ENCODE measurements at regions not wholly inside any gene's neighbourhood (a gene's known extent, or its start where the extent isn't known, plus 50 kb on each side); places are given as distances from the start of the nearest gene placed in this dataset.
A peak's percentile ranks its signal among the peaks of the same experiment; 100 is the strongest.
"Not testable (repeated sequence)": the region's sequence is repeated elsewhere in the genome, so short reads cannot be mapped to it uniquely, and the experiment has no call there.

DNA sequence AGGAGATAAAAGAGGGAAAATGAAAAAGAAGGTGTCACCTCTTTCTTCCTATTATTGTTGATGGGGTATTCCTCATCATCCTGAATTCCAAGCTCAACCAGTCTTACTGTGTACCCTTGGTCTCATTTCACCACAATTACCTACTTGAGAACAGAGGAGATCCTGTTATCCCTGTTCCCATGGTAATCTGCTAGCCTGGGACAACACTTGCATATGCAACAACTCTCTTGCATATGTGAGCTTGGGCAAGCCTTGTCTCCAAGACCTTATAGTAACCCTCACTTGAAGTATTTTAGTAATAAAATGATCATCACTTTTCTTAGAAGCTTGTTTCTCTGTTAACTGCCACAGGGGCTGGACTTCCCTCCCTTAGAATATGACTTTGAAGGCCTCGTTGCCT lies 253.7 kb downstream of the NAP1L3 start:
- intact Hi-C loops (cut with DNase I) = no loop called here
- no peaks in the 10 kb centered on the region for H3K36me3 ChIP-seq (ENCODE audit: control insufficient read depth in 1 of 2, insufficient read depth in 2 of 2, low read length in 1 of 2)
- DNase-seq = no peak
- no peaks in the 10 kb centered on the region for H3K9me3 ChIP-seq (ENCODE audit: control insufficient read depth, low read length)
- ATAC-seq (ENCODE audit: low FRiP score) = no peak
- H3K4me3 ChIP-seq (ENCODE audit: low read length in 2 of 2) = no peak overlapping the region
- no peaks in the 10 kb centered on the region for H3K27me3 ChIP-seq (ENCODE audit: control insufficient read depth in 1 of 2, insufficient read depth in 2 of 2, low read length in 1 of 2)
- H3K4me1 ChIP-seq (ENCODE audit: control insufficient read depth in 1 of 2, insufficient read depth in 2 of 2, low read length in 2 of 2) = peaks cover 2 to 6% of the 10 kb centered on the region in 2 donors
- 13 to 26% methylated on average over 1 of the region's 1 CpG for WGBS, 2 donors
- no peak overlapping the region for H3K27ac ChIP-seq (ENCODE audit: low read depth in 1 of 2, low read length in 2 of 2)

DNA sequence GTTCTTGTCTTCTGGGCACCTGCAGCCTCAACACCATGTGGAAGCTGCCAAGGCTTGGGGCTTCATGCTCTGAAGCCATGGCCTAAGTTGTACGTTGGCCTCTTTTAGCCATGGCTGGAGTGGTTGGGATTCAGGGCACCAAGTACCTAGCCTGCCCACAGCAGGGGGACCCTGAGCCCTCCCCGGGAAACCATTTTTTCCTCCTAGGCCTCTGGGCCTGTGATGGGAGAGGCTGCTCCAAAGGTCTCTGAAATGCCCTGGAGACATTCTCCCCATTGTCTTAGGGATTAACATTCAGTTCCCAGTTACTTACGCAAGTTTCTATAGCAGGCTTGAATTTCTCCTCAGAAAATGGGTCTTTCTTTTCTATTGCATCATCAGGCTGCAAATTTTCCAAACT lies 269.3 kb downstream of the NAP1L3 start:
- H3K36me3 ChIP-seq (ENCODE audit: control insufficient read depth in 1 of 2, insufficient read depth in 2 of 2, low read length in 1 of 2) = no peaks in the 10 kb centered on the region
- no peaks in the 10 kb centered on the region for H3K27me3 ChIP-seq (ENCODE audit: control insufficient read depth in 1 of 2, insufficient read depth in 2 of 2, low read length in 1 of 2)
- intact Hi-C loops (cut with DNase I) = no loop called here
- WGBS, 2 donors = 85 to 89% methylated on average over 3 of the region's 3 CpGs
- no peak for ATAC-seq (ENCODE audit: low FRiP score)
- H3K4me1 ChIP-seq (ENCODE audit: control insufficient read depth in 1 of 2, insufficient read depth in 2 of 2, low read length in 2 of 2) = no peaks in the 10 kb centered on the region
- no peak overlapping the region for H3K27ac ChIP-seq (ENCODE audit: low read depth in 1 of 2, low read length in 2 of 2)
- no peaks in the 10 kb centered on the region for H3K9me3 ChIP-seq (ENCODE audit: control insufficient read depth, low read length)
- no peak overlapping the region for H3K4me3 ChIP-seq (ENCODE audit: low read length in 2 of 2)
- DNase-seq = no peak

DNA sequence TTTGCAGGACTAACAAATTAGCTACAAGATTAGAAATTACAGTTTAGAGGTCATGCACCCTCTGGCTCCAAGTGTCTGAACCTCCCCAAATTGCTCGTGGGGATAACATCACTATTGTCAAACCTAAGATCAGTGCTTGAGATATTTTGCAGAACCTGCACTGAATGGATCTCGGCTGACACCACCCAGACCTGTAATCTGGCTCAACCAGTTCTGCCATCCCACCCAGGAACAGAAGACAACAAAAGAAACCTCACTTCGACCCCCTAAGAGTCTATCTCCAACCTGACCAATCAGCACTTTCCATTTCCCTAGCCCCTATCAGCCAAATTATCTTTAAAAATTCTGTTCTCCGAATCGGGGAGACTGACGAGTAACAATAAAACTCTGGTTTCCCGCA lies 318.7 kb downstream of the NAP1L3 start:
- Histone ChIP-seq H3K36me3 (ENCODE audit: control insufficient read depth in 1 of 2, insufficient read depth in 2 of 2, low read length in 1 of 2) (no peaks in the 10 kb centered on the region), H3K27me3 (ENCODE audit: control insufficient read depth in 1 of 2, insufficient read depth in 2 of 2, low read length in 1 of 2) (no peaks in the 10 kb centered on the region), H3K9me3 (ENCODE audit: control insufficient read depth, low read length) (no peaks in the 10 kb centered on the region), H3K4me3 (ENCODE audit: low read length in 2 of 2) (no peak overlapping the region), H3K4me1 (ENCODE audit: control insufficient read depth in 1 of 2, insufficient read depth in 2 of 2, low read length in 2 of 2) (no peaks in the 10 kb centered on the region), H3K27ac (ENCODE audit: low read depth in 1 of 2, low read length in 2 of 2) (no peak overlapping the region)
- intact Hi-C loops (cut with DNase I) = no loop called here
- ATAC-seq (ENCODE audit: low FRiP score) (no peak), DNase-seq (no peak)
- 49 to 59% methylated on average over 7 of the region's 7 CpGs for WGBS, 2 donors

DNA sequence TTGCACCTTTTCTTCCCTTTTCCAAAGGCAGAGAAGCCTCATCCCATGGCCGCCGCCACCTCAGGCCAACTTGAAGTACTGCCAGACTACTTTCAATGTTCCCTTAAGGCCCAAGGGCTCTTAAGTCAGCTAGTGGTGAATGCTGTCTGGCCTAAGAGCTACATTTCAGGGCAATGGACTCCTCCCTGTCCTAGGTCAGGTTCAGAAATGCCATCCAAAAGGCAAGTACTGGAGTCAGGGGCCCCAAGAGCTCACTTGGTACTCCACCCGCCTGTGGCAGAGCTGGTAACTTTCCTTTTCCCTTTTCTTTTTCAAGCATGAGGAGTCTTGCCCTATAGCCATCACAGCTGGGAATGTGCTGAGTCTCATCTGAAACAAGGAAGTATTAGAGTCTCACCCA lies 327.1 kb downstream of the NAP1L3 start:
- H3K9me3 ChIP-seq (ENCODE audit: control insufficient read depth, low read length) = no peaks in the 10 kb centered on the region
- no peaks in the 10 kb centered on the region for H3K4me1 ChIP-seq (ENCODE audit: control insufficient read depth in 1 of 2, insufficient read depth in 2 of 2, low read length in 2 of 2)
- intact Hi-C loops (cut with DNase I) = no loop called here
- DNase-seq = no peak
- WGBS, 2 donors = 61 to 79% methylated on average over 3 of the region's 3 CpGs
- no peak overlapping the region for H3K27ac ChIP-seq (ENCODE audit: low read depth in 1 of 2, low read length in 2 of 2)
- no peaks in the 10 kb centered on the region for H3K36me3 ChIP-seq (ENCODE audit: control insufficient read depth in 1 of 2, insufficient read depth in 2 of 2, low read length in 1 of 2)
- H3K27me3 ChIP-seq (ENCODE audit: control insufficient read depth in 1 of 2, insufficient read depth in 2 of 2, low read length in 1 of 2) = no peaks in the 10 kb centered on the region
- no peak for ATAC-seq (ENCODE audit: low FRiP score)
- H3K4me3 ChIP-seq (ENCODE audit: low read length in 2 of 2) = no peak overlapping the region

DNA sequence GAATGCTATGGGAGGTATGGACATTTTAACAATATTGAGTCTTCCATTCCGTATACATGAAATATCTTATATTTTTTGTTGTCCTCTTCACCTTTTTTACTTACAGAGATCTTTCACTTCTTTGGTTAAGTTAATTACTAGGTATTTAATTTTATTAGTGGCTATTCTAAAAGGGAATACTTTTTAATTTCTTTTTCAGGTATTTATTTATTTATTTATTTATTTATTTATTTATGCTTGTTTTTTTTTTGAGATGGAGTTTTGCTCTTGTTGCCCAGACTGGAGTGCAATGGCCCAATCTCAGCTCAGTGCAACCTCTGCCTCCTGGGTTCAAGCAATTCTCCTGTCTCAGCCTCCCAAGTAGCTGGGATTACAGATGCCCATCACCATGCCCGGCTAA lies 329.1 kb downstream of the NAP1L3 start:
- ATAC-seq (ENCODE audit: low FRiP score); DNase-seq; H3K27me3 ChIP-seq (ENCODE audit: control insufficient read depth in 1 of 2, insufficient read depth in 2 of 2, low read length in 1 of 2); H3K36me3 ChIP-seq (ENCODE audit: control insufficient read depth in 1 of 2, insufficient read depth in 2 of 2, low read length in 1 of 2); H3K27ac ChIP-seq (ENCODE audit: low read depth in 1 of 2, low read length in 2 of 2); H3K9me3 ChIP-seq (ENCODE audit: control insufficient read depth, low read length); intact Hi-C loops (cut with DNase I); H3K4me3 ChIP-seq (ENCODE audit: low read length in 2 of 2); H3K4me1 ChIP-seq (ENCODE audit: control insufficient read depth in 1 of 2, insufficient read depth in 2 of 2, low read length in 2 of 2): not testable (repeated sequence)
- WGBS, 2 donors = 83 to 86% methylated on average over 2 of the region's 2 CpGs

DNA sequence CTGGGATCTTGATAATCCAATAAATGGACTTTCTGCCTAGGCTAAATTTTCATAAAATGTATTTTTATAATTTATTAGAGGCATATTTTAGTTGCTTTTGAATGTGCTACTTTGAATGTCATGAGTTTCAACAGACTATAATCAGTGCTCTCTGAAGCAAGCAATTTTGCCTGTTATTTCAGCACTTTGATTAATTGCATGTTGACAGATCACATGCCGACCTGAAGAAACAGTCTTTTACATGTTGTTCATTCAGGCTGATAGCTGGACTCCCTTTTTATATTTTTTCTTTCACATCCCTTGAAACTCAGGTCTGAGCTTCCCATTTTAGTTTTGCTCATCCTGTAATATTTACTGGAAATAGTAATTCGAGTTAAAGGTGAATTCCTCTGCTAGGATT lies 341.0 kb downstream of the NAP1L3 start:
- DNase-seq (no peak), ATAC-seq (ENCODE audit: low FRiP score) (no peak)
- Histone ChIP-seq H3K27me3 (ENCODE audit: control insufficient read depth in 1 of 2, insufficient read depth in 2 of 2, low read length in 1 of 2) (no peaks in the 10 kb centered on the region), H3K36me3 (ENCODE audit: control insufficient read depth in 1 of 2, insufficient read depth in 2 of 2, low read length in 1 of 2) (no peaks in the 10 kb centered on the region), H3K27ac (ENCODE audit: low read depth in 1 of 2, low read length in 2 of 2) (no peak overlapping the region), H3K4me1 (ENCODE audit: control insufficient read depth in 1 of 2, insufficient read depth in 2 of 2, low read length in 2 of 2) (no peaks in the 10 kb centered on the region), H3K9me3 (ENCODE audit: control insufficient read depth, low read length) (no peaks in the 10 kb centered on the region), H3K4me3 (ENCODE audit: low read length in 2 of 2) (no peak overlapping the region)
- 2 to 26% methylated on average over 2 of the region's 2 CpGs for WGBS, 2 donors
- intact Hi-C loops (cut with DNase I) = no loop called here

DNA sequence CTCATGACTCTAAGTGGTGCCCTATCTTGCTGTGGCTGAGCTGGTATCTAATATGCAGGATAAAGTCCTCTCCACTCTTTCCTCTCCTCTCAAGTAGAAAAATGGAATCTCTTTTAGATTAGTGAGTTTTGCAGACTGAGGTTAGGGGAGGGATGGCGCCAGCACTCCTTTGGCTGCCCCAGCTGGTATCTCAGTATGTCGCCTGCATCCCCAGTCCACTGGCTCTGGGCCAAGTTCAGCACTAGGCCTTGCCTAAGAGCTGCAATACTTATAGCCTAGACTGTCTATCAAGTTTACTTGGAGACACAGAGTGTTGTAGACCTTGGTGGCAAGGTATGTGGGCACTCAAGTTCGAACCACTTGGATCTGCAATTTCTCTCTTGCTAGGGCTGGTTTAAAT lies 351.3 kb downstream of the NAP1L3 start:
- WGBS, 2 donors = 67 to 69% methylated on average over 3 of the region's 3 CpGs
- no peaks in the 10 kb centered on the region for H3K9me3 ChIP-seq (ENCODE audit: control insufficient read depth, low read length)
- no peaks in the 10 kb centered on the region for H3K27me3 ChIP-seq (ENCODE audit: control insufficient read depth in 1 of 2, insufficient read depth in 2 of 2, low read length in 1 of 2)
- intact Hi-C loops (cut with DNase I) = no loop called here
- no peak overlapping the region for H3K27ac ChIP-seq (ENCODE audit: low read depth in 1 of 2, low read length in 2 of 2)
- no peaks in the 10 kb centered on the region for H3K4me1 ChIP-seq (ENCODE audit: control insufficient read depth in 1 of 2, insufficient read depth in 2 of 2, low read length in 2 of 2)
- no peaks in the 10 kb centered on the region for H3K36me3 ChIP-seq (ENCODE audit: control insufficient read depth in 1 of 2, insufficient read depth in 2 of 2, low read length in 1 of 2)
- DNase-seq (peak in 1 of 2 donors; percentile 18), ATAC-seq (ENCODE audit: low FRiP score) (no peak)
- H3K4me3 ChIP-seq (ENCODE audit: low read length in 2 of 2) = no peak overlapping the region

DNA sequence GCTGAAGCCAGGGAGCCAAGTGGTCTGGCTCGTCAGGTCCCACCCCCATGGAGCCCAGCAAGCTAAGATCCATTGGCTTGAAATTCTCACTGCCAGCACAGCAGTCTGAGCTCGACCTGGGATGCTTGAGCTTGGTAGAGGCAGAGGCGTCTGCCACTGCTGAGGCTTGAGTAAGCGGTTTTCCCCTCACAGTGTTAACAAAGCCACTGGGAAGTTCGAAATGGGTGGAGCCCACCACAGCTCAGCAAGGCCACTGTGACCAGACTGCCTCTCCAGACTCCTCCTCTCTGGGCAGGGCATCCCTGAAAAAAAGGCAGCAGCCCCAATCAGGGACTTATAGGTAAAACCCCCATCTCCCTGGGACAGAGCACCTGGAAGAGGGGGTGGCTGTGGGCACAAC lies 353.8 kb downstream of the NAP1L3 start:
- Histone ChIP-seq H3K4me1 (ENCODE audit: control insufficient read depth in 1 of 2, insufficient read depth in 2 of 2, low read length in 2 of 2) (no peaks in the 10 kb centered on the region), H3K36me3 (ENCODE audit: control insufficient read depth in 1 of 2, insufficient read depth in 2 of 2, low read length in 1 of 2) (no peaks in the 10 kb centered on the region), H3K4me3 (ENCODE audit: low read length in 2 of 2) (no peak overlapping the region), H3K27me3 (ENCODE audit: control insufficient read depth in 1 of 2, insufficient read depth in 2 of 2, low read length in 1 of 2) (no peaks in the 10 kb centered on the region), H3K9me3 (ENCODE audit: control insufficient read depth, low read length) (no peaks in the 10 kb centered on the region), H3K27ac (ENCODE audit: low read depth in 1 of 2, low read length in 2 of 2) (no peak overlapping the region)
- WGBS, 2 donors = 51 to 57% methylated on average over 5 of the region's 5 CpGs
- intact Hi-C loops (cut with DNase I) = no loop called here
- ATAC-seq (ENCODE audit: low FRiP score) = no peak
- DNase-seq = no peak

All from aorta (tissue), 5 donors.